ENCODE measurements at regions not wholly inside any gene's neighbourhood (a gene's known extent, or its start where the extent isn't known, plus 50 kb on each side); places are given as distances from the start of the nearest gene placed in this dataset.

DNA sequence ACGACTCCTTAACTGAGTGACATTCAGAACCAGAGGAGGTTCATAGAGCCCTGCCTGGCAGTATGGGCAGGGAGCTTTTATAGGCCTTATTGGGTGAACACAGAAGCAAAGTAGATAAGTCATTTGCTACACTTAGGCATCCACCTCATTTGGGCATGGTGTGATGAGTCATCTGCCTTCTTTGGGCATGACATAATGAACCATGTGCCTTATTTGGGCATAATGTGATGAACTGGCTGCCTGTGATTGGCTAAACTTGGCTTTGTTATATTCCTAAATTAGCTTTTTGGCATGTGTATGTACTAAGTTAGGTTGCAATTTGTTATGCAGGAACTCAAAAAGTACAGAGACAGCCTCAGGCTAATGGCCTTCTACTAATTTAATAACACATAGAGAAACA lies 2210.2 kb upstream of the PCDH20 start:
- DNase-seq, result peak; percentile 31
- no peak overlapping the region for H4K8ac ChIP-seq (ENCODE audit: low read depth in 2 of 2, low read length in 2 of 2)
- ATAC-seq (ENCODE audit: low read depth), result no peak
- no peaks in the 10 kb centered on the region for H3K79me1 ChIP-seq (ENCODE audit: low read depth in 1 of 2, low read length in 2 of 2)
- intact Hi-C loops (cut with micrococcal nuclease) (no loop called here), in situ Hi-C loops (cut with MboI; ENCODE audit: low sequenced_read_pairs) (no loop called here), dilution Hi-C loops (cut with HindIII; ENCODE audit: low sequenced_read_pairs, unreplicated experiment) (no loop called here)
- H4K91ac ChIP-seq (ENCODE audit: insufficient read depth, low read depth, low read length), result no peak overlapping the region
- H2AK9ac ChIP-seq (replicated peaks; ENCODE audit: low read depth, low read length, poor library complexity), result no peak overlapping the region
- H3K4me3 ChIP-seq (ENCODE audit: insufficient read depth, low read depth, low read length), result no peak overlapping the region
- no CpG with 5 or more reads among the region's 1 CpG for WGBS, 2 experiments (ENCODE audit: extremely low coverage in 2 of 2, insufficient read length in 1 of 2)
- no peak overlapping the region for H2BK20ac ChIP-seq (ENCODE audit: low read depth, low read length)
- no peak overlapping the region for H3K56ac ChIP-seq (ENCODE audit: extremely low read depth, insufficient read depth, low read length)
- H3K9ac ChIP-seq (ENCODE audit: low read depth, low read length), result no peak overlapping the region
- H3K23ac ChIP-seq (ENCODE audit: low read depth, low read length), result no peak overlapping the region
- POLR2A ChIA-PET (ENCODE audit: unreplicated experiment), result no interaction called here
- no peak overlapping the region for H3K4ac ChIP-seq (ENCODE audit: low read depth, low read length)
- H3K9me3 ChIP-seq (ENCODE audit: control insufficient read depth, insufficient read depth, low read length), result peaks cover 2% of the 10 kb centered on the region; the same call in 1 of the 2 replicates
- H2AK5ac ChIP-seq (ENCODE audit: low read depth, low read length), result no peak overlapping the region
- no peak overlapping the region for H3K14ac ChIP-seq (replicated peaks; ENCODE audit: low read depth, low read length)
- no peak overlapping the region for H2AFZ ChIP-seq (replicated peaks; ENCODE audit: low read length, poor library complexity)
- no peaks in the 10 kb centered on the region for H3K27me3 ChIP-seq (ENCODE audit: control insufficient read depth, insufficient read depth, low read length)
- H3K27ac ChIP-seq (ENCODE audit: insufficient read depth, low read length), result no peak overlapping the region
- no peak overlapping the region for H2BK15ac ChIP-seq (ENCODE audit: low read depth, low read length)
- H4K20me1 ChIP-seq (ENCODE audit: insufficient read depth, low read length), result no peaks in the 10 kb centered on the region
- TF ChIP-seq, protein P1, sequence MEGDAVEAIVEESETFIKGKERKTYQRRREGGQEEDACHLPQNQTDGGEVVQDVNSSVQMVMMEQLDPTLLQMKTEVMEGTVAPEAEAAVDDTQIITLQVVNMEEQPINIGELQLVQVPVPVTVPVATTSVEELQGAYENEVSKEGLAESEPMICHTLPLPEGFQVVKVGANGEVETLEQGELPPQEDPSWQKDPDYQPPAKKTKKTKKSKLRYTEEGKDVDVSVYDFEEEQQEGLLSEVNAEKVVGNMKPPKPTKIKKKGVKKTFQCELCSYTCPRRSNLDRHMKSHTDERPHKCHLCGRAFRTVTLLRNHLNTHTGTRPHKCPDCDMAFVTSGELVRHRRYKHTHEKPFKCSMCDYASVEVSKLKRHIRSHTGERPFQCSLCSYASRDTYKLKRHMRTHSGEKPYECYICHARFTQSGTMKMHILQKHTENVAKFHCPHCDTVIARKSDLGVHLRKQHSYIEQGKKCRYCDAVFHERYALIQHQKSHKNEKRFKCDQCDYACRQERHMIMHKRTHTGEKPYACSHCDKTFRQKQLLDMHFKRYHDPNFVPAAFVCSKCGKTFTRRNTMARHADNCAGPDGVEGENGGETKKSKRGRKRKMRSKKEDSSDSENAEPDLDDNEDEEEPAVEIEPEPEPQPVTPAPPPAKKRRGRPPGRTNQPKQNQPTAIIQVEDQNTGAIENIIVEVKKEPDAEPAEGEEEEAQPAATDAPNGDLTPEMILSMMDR (conservative IDR thresholded peaks at IDR 0.05; ENCODE audit: low read depth, low read length), result no peak
- TF ChIP-seq NFE2L2 (IDR thresholded peaks at IDR 0.05; ENCODE audit: low read depth, low read length), result no peak
- 0 out of 2 replicates have a peak, but pooled peaks have one; percentile 16 for TF ChIP-seq FOS (IDR thresholded peaks at IDR 0.05; ENCODE audit: low read depth, low read length)
- H2BK120ac ChIP-seq (ENCODE audit: low read depth, low read length), result no peak overlapping the region
- H3K36me3 ChIP-seq (ENCODE audit: control insufficient read depth, insufficient read depth, low read length), result no peaks in the 10 kb centered on the region
- H3K4me2 ChIP-seq (ENCODE audit: low read depth, low read length), result no peak overlapping the region
- no peak overlapping the region for H2BK5ac ChIP-seq (ENCODE audit: low read depth, low read length, poor library complexity, severe bottlenecking)
- no TSS peak for BruUV-seq (replicated peaks)
- CTCF ChIA-PET, result interaction anchor here (0.6 kb wide), 1 partner anchor 149 kb away, joined by 3 read pairs; no protein-coding TSS in a partner anchor
- H3K9me1 ChIP-seq (ENCODE audit: insufficient read depth, low read length), result no peaks in the 10 kb centered on the region
- no peak overlapping the region for H3K18ac ChIP-seq (ENCODE audit: low read depth, low read length)
- no peak overlapping the region for H4K5ac ChIP-seq (ENCODE audit: low read depth, low read length)
- H3K4me1 ChIP-seq (ENCODE audit: control insufficient read depth, insufficient read depth, low read length), result no peaks in the 10 kb centered on the region
